ENCODE measurements at regions not wholly inside any gene's neighbourhood (a gene's known extent, or its start where the extent isn't known, plus 50 kb on each side); places are given as distances from the start of the nearest gene placed in this dataset.
A peak's percentile ranks its signal among the peaks of the same experiment; 100 is the strongest.

GRCh38 chr19:32266460-32266859 is 79.0 kb upstream of the ZNF507 start:
- no peak overlapping the region for H3K27ac ChIP-seq (ENCODE audit: low read depth, low read length)
- H3K79me1 ChIP-seq (ENCODE audit: low read depth, low read length) = no peaks in the 10 kb centered on the region
- CTCF ChIA-PET (ENCODE audit: partially characterized antibody) = interaction anchor here (1.8 kb wide), 1 partner anchor 13 kb away, joined by 6 read pairs; no protein-coding TSS in a partner anchor

More at GRCh38 chr19:32266460-32266859, 79.0 kb upstream of the ZNF507 start:
- no peak overlapping the region for H3K18ac ChIP-seq (ENCODE audit: extremely low read depth, low read length)
- H3K79me2 ChIP-seq (ENCODE audit: control insufficient read depth in 1 of 2, insufficient read depth in 2 of 2, low read length in 2 of 2) = no peaks in the 10 kb centered on the region
- H2BK15ac ChIP-seq (ENCODE audit: low read length) = no peak overlapping the region
- no peak overlapping the region for H3K4me2 ChIP-seq (ENCODE audit: insufficient read depth in 1 of 2, low read depth in 2 of 2, low read length in 2 of 2)
- no peak for FAIRE-seq
- no peak overlapping the region for H2BK12ac ChIP-seq (ENCODE audit: low read depth, low read length)
- no peak overlapping the region for H3K4me3 ChIP-seq (ENCODE audit: extremely low read depth in 1 of 4, insufficient read depth in 2 of 4, low read depth in 3 of 4, low read length in 4 of 4)
- DNase-seq (ENCODE audit: low read depth in 1 of 2, low spot score in 2 of 2) = no peak
- 82% methylated on average over 5 of the region's 5 CpGs; no CpG with 5 or more reads in 1 of the 2 experiments for whole genome bisulfite sequencing, 2 experiments (ENCODE audit: extremely low coverage in 1 of 2, insufficient coverage in 1 of 2, insufficient read length in 1 of 2, insufficient replicate concordance in 2 of 2, low coverage in 1 of 2, low lambda C conversion rate in 2 of 2, missing lambda C conversion rate in 1 of 2)
- H3K56ac ChIP-seq (replicated peaks; ENCODE audit: insufficient read length, low read depth, low read length) = no peak overlapping the region
- no peak overlapping the region for H2BK5ac ChIP-seq (ENCODE audit: low read depth, low read length)
- no peak overlapping the region for H4K5ac ChIP-seq (ENCODE audit: insufficient read length, low read depth, low read length)
- no peak overlapping the region for H3K4ac ChIP-seq (replicated peaks; ENCODE audit: insufficient read length, low read depth, low read length)
- no peak overlapping the region for H2BK20ac ChIP-seq (ENCODE audit: low read length)
- no peak overlapping the region for H2BK120ac ChIP-seq (replicated peaks; ENCODE audit: low read depth, low read length)
- no peak overlapping the region for H4K91ac ChIP-seq (replicated peaks; ENCODE audit: insufficient read length, low read length)
- H3K27me3 ChIP-seq (replicated peaks in 1 of 4; ENCODE audit: control insufficient read depth in 3 of 4, extremely low read depth in 1 of 4, insufficient read depth in 3 of 4, low read length in 3 of 4) = no peaks in the 10 kb centered on the region
- no peaks in the 10 kb centered on the region for H4K20me1 ChIP-seq (replicated peaks in 1 of 2; ENCODE audit: control insufficient read depth in 1 of 2, insufficient read depth in 2 of 2, low read length in 2 of 2)
- no peaks in the 10 kb centered on the region for H3K23me2 ChIP-seq (ENCODE audit: low read depth, low read length)
- no peak overlapping the region for H2AK5ac ChIP-seq (ENCODE audit: low read depth, low read length)
- TF ChIP-seq SRF (IDR thresholded peaks at IDR 0.05; ENCODE audit: low read depth, low read length) (no peak), CTBP2 (IDR thresholded peaks at IDR 0.05; ENCODE audit: borderline replicate concordance, insufficient read depth, insufficient read length, low read length) (no peak), TBP (IDR thresholded peaks at IDR 0.05; ENCODE audit: low read depth, low read length) (no peak), EP300 (IDR thresholded peaks at IDR 0.05; ENCODE audit: borderline replicate concordance in 1 of 2, low read depth in 2 of 2, low read length in 2 of 2) (no peak), ATF3 (IDR thresholded peaks at IDR 0.05; ENCODE audit: insufficient read depth, low read depth, low read length) (no peak), SIN3A (conservative IDR thresholded peaks at IDR 0.05 in 1 of 2, IDR thresholded peaks at IDR 0.05 in 1 of 2; ENCODE audit: low read depth in 1 of 2, low read length in 2 of 2) (no peak), TCF12 (IDR thresholded peaks at IDR 0.05; ENCODE audit: low read depth, low read length) (no peak), KDM5A (IDR thresholded peaks at IDR 0.05; ENCODE audit: low read length) (no peak)
- H3K14ac ChIP-seq (ENCODE audit: insufficient read length) = no peak overlapping the region
- H4K8ac ChIP-seq (ENCODE audit: extremely low read depth, insufficient read depth, low read length) = no peak overlapping the region
- H3K9ac ChIP-seq (replicated peaks in 1 of 4; ENCODE audit: extremely low read depth in 1 of 4, low read depth in 3 of 4, low read length in 3 of 4) = no peak overlapping the region
- no peak overlapping the region for H3K23ac ChIP-seq (ENCODE audit: insufficient read length)
- H3K36me3 ChIP-seq (ENCODE audit: control insufficient read depth in 2 of 4, insufficient read depth in 4 of 4, low read length in 3 of 4) = no peaks in the 10 kb centered on the region
- H3K9me3 ChIP-seq (ENCODE audit: insufficient read depth in 2 of 2, low read depth in 1 of 2, low read length in 1 of 2) = no peaks in the 10 kb centered on the region; a peak in 1 of 4 replicates
- POLR2A ChIA-PET (ENCODE audit: partially characterized antibody) = no interaction called here
- peaks cover 2 to 13% (median 3%) of the 10 kb centered on the region in 4 experiments; a peak in 6 of 7 replicates for H3K4me1 ChIP-seq (replicated peaks in 1 of 4; ENCODE audit: control insufficient read depth in 3 of 4, insufficient read depth in 4 of 4, low read length in 3 of 4)
- peak overlapping the region; percentile 78; the same call in 1 of the 2 replicates for H2AFZ ChIP-seq (ENCODE audit: low read length)
